ENCODE measurements at regions not wholly inside any gene's neighbourhood (a gene's known extent, or its start where the extent isn't known, plus 50 kb on each side); places are given as distances from the start of the nearest gene placed in this dataset.

DNA sequence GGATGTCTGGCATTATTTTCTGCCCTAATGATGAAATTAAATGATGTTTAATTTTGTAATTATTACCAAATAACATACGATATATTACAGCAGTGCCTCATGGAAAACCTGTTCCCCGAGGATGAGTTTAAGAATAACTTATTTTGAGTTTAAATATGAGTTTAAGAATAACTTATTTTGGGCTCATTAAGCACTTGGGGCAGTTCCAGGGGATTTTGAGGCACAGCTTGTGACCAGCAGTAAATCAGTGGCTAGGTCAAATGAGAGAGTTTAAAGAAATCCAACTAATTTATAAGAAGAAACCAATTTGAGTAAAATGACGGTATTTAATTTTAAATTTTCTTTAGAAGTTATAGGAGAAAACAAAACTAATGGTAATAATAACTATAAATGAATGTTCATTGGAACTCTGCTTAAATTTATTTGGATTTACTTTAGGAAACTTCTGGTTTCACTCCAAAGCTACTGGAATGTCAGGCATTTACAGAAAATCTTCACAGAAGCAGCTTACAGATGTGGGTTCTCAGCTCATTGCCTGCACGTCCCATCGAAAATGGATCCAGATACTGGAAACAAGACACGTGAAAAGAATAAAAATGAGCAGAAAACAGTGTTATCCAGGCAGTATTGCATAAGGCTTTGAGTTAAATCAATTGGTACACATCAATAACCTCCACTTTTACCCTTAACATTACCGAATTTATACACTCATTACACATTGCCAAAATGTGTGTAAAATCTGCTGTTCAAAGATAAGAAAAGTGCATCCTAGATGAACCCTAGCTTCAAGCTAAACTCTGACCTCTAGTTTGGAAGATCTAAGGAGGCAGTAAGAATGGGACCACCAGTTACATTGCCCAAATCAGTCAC lies 784.5 kb upstream of the IGFBP3 start:
- TF ChIP-seq, protein P1, sequence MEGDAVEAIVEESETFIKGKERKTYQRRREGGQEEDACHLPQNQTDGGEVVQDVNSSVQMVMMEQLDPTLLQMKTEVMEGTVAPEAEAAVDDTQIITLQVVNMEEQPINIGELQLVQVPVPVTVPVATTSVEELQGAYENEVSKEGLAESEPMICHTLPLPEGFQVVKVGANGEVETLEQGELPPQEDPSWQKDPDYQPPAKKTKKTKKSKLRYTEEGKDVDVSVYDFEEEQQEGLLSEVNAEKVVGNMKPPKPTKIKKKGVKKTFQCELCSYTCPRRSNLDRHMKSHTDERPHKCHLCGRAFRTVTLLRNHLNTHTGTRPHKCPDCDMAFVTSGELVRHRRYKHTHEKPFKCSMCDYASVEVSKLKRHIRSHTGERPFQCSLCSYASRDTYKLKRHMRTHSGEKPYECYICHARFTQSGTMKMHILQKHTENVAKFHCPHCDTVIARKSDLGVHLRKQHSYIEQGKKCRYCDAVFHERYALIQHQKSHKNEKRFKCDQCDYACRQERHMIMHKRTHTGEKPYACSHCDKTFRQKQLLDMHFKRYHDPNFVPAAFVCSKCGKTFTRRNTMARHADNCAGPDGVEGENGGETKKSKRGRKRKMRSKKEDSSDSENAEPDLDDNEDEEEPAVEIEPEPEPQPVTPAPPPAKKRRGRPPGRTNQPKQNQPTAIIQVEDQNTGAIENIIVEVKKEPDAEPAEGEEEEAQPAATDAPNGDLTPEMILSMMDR (IDR thresholded peaks at IDR 0.05; ENCODE audit: insufficient read depth, missing control alignments), result no peak
- DNase-seq (ENCODE audit: insufficient read length, low spot score) (no peak), FAIRE-seq (no peak)

DNA sequence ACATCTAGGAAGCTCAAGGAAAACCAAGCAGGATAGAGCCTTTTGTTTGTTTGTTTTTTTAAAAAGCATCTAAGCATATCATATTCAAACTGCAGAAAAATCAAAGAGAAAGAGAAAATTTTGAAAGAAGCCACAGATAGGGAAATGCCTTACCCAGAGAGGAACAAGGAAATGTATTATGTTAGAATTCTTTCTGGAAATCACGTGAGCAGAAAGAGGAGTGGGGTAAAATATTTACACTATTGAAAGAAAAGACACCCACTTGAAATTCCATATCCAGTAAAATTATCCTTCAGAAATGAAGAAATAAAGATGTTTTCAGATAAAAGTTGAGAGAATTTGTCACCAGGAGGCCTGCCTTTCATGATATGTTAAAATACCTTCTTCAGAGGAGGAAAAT lies 775.7 kb upstream of the IGFBP3 start:
- no peak for DNase-seq (ENCODE audit: insufficient read length, low spot score)
- TF ChIP-seq, protein P1 (IDR thresholded peaks at IDR 0.05; ENCODE audit: insufficient read depth, missing control alignments), result no peak
- no peak for FAIRE-seq

DNA sequence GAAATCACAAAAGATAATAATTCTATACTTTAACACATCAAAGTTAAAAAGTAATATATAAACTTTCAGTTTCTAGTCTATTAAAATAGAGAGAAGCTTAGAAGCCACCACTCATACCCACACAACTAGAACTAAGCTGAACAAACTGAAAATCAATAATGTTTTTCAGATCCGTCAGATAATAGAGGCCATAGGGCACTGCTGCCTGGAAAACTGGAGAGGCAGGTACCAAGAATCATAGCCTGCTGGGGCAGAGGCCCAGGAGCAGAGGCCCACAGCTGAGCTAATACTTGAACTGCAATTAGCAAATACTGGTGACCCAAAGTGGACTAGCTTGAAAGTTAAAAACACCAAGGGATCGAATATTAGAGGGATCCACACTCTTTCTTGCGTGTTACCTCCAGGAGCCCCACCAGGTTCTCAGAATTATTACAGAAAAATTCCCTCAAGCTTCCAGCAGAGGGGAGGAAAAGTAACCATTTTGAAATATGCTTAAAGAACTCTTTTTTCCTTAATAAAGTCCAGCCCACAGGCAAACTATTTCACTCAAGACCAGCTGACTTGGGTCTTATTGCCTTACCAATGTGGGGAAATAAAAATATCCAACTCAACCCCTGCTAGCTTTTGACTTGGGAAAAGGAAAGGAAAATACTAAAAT lies 774.1 kb upstream of the IGFBP3 start:
- FAIRE-seq (no peak), DNase-seq (ENCODE audit: insufficient read length, low spot score) (no peak)
- TF ChIP-seq, protein P1 (IDR thresholded peaks at IDR 0.05; ENCODE audit: insufficient read depth, missing control alignments), result no peak

DNA sequence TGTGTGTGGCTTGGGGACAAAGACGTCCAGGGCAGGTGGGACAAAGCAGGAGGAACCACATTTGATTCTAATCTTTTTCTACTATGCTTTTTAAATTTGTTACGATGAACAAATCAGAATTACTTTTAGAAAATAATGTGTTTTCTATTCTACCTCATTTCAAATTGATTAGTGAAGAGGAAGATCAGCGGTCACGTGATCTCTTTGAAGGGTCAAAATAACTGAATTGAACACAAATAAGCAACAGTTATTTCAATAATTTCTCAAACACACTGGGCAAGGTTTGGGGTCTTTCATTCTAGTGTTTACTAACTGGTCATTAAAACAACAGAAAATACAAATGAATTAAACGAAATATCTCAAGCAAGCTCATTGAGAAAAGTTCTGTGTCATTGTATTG lies 773.0 kb upstream of the IGFBP3 start:
- FAIRE-seq, result no peak
- DNase-seq (ENCODE audit: insufficient read length, low spot score), result no peak
- TF ChIP-seq, protein P1 (IDR thresholded peaks at IDR 0.05; ENCODE audit: insufficient read depth, missing control alignments), result no peak

DNA sequence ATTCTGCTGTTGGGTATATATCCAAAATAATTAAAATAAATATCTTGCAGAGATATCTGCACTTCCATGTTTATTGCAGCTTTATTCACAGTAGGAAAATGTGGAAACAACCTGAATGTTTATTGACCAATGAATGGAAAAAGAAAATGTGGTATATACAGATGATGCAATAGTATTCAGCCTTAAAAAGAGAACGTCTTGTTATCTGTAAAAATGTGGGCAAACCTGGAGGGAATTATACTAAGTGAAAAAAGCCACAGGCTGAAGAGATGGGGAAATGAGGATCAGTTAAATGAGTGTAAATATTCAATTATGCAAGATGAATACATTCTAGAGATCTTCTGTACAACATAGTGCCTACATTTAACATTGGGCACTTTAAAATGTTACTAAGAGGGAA lies 766.1 kb upstream of the IGFBP3 start:
- DNase-seq (ENCODE audit: insufficient read length, low spot score) (no peak), FAIRE-seq (no peak)
- TF ChIP-seq, protein P1 (IDR thresholded peaks at IDR 0.05; ENCODE audit: insufficient read depth, missing control alignments), result no peak

DNA sequence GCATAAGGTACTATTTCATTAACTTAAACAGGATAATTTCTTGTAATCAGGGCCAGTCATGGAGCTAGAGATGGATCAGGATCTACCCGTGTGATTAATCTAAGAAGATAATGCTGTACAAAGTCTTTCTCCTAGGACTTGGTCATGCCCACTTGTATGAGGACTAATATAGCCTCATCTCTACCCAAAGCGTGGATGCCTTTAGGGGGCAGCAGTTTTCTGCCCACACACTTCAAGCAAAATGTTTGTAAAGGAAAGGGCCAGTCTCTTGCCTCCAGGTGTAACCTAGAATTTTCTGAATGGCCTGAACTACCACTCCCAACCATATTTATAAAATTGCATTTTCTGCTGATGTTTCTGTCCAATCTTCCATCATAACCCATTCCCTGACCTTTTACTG lies 764.0 kb upstream of the IGFBP3 start:
- FAIRE-seq (no peak), DNase-seq (ENCODE audit: insufficient read length, low spot score) (no peak)
- TF ChIP-seq, protein P1 (IDR thresholded peaks at IDR 0.05; ENCODE audit: insufficient read depth, missing control alignments), result peak; percentile 17
